Colonic mucosa (tissue), 4 donors: ENCODE measurements at regions not wholly inside any gene's neighbourhood (a gene's known extent, or its start where the extent isn't known, plus 50 kb on each side); places are given as distances from the start of the nearest gene placed in this dataset.

ENCODE experiments used
- DNase-seq: peaks from one replicate; pipeline ENCODE4 v3.0.0-alpha.2; 2020
- H3K27ac ChIP-seq: fragments of 200-600 bp; one replicate; pipeline ENCODE4 v1.8.0; 2021
- H3K27me3 ChIP-seq: fragments of 200-600 bp; one replicate; pipeline ENCODE4 v1.8.0; 2021
- H3K36me3 ChIP-seq: fragments of 200-600 bp; one replicate; pipeline ENCODE4 v1.8.0; 2021
- H3K4me1 ChIP-seq: fragments of 200-600 bp; one replicate; pipeline ENCODE4 v1.8.0; 2021; ENCODE audit warnings: mild to moderate bottlenecking
- H3K4me3 ChIP-seq: fragments of 200-600 bp; one replicate; pipeline ENCODE4 v1.8.0; 2021
- H3K9ac ChIP-seq, 2 donors: one replicate each; pipeline ENCODE4 v1.7.0; 2013; ENCODE audit warnings: control low read depth in 2 of 2, low read depth in 2 of 2, low read length in 2 of 2
- H3K9me3 ChIP-seq: fragments of 200-600 bp; one replicate; pipeline ENCODE4 v1.8.0; 2021
- CTCF ChIP-seq: fragments of 200-600 bp; IDR thresholded peaks from one replicate; pipeline ENCODE4 v1.8.0; 2022; ENCODE audit warnings: antibody characterized with exemption, mild to moderate bottlenecking
- intact Hi-C: fragments of 100-400 bp; cut with DNase I; formaldehyde crosslinking; loops from one replicate; pipeline ENCODE4 v1.14.1; 2022
- donor health status: healthy.
- donor health status: DM: no; HTN: no; CAD: no.
- donor health status: DM: no; HTN: no; CAD: no.

GRCh38 chr18:38284972-38285371, 719.4 kb upstream of the CELF4 start:
- Histone ChIP-seq H3K4me1 (no peaks in the 10 kb centered on the region), H3K9ac (no peak overlapping the region), H3K27ac (no peak overlapping the region), H3K36me3 (no peaks in the 10 kb centered on the region), H3K9me3 (no peaks in the 10 kb centered on the region), H3K27me3 (no peaks in the 10 kb centered on the region), H3K4me3 (no peak overlapping the region)
- no peak for DNase-seq
- intact Hi-C loops = no loop called here
- TF ChIP-seq CTCF = no peak

- Histone ChIP-seq H3K9me3 (no peaks in the 10 kb centered on the region), H3K27me3 (no peaks in the 10 kb centered on the region), H3K9ac (no peak overlapping the region), H3K4me1 (no peaks in the 10 kb centered on the region), H3K27ac (no peak overlapping the region), H3K36me3 (no peaks in the 10 kb centered on the region), H3K4me3 (no peak overlapping the region)
- TF ChIP-seq CTCF = no peak
- intact Hi-C loops = no loop called here
- no peak for DNase-seq
Observed at GRCh38 chr18:38263066-38263465, 697.5 kb upstream of the CELF4 start.

- Histone ChIP-seq H3K27me3 (no peaks in the 10 kb centered on the region), H3K36me3 (no peaks in the 10 kb centered on the region), H3K27ac (no peak overlapping the region), H3K4me3 (no peak overlapping the region), H3K9ac (no peak overlapping the region), H3K4me1 (no peaks in the 10 kb centered on the region), H3K9me3 (no peaks in the 10 kb centered on the region)
- no peak for TF ChIP-seq CTCF
- no peak for DNase-seq
- intact Hi-C loops = no loop called here
Observed at GRCh38 chr18:38262661-38263060, 697.1 kb upstream of the CELF4 start.

- DNase-seq = no peak
Observed at GRCh38 chr18:38257661-38258060, 692.1 kb upstream of the CELF4 start.

GRCh38 chr18:38256366-38256765, 690.8 kb upstream of the CELF4 start:
- no peaks in the 10 kb centered on the region for H3K4me1 ChIP-seq
- H3K9me3 ChIP-seq = no peaks in the 10 kb centered on the region
- H3K36me3 ChIP-seq = no peaks in the 10 kb centered on the region
- no peak overlapping the region for H3K4me3 ChIP-seq
- DNase-seq = no peak
- TF ChIP-seq CTCF = no peak
- H3K27ac ChIP-seq = no peak overlapping the region
- H3K9ac ChIP-seq = no peak overlapping the region
- intact Hi-C loops = no loop called here
- H3K27me3 ChIP-seq = no peaks in the 10 kb centered on the region

More at GRCh38 chr18:38257661-38258060, 692.1 kb upstream of the CELF4 start:
- H3K9me3 ChIP-seq = no peaks in the 10 kb centered on the region
- no peak overlapping the region for H3K27ac ChIP-seq
- H3K9ac ChIP-seq = no peak overlapping the region
- H3K36me3 ChIP-seq = no peaks in the 10 kb centered on the region
- no peak for TF ChIP-seq CTCF
- no peaks in the 10 kb centered on the region for H3K4me1 ChIP-seq
- intact Hi-C loops = no loop called here
- no peak overlapping the region for H3K4me3 ChIP-seq
- no peaks in the 10 kb centered on the region for H3K27me3 ChIP-seq

- Histone ChIP-seq H3K36me3 (no peaks in the 10 kb centered on the region), H3K9ac (no peak overlapping the region), H3K27ac (no peak overlapping the region), H3K4me3 (no peak overlapping the region), H3K9me3 (no peaks in the 10 kb centered on the region), H3K4me1 (no peaks in the 10 kb centered on the region), H3K27me3 (no peaks in the 10 kb centered on the region)
- TF ChIP-seq CTCF = no peak
- intact Hi-C loops = no loop called here
- DNase-seq = no peak
Observed at GRCh38 chr18:38250971-38251370, 685.4 kb upstream of the CELF4 start.
